Kidney tubule cell (primary cell): ENCODE measurements at regions not wholly inside any gene's neighbourhood (a gene's known extent, or its start where the extent isn't known, plus 50 kb on each side); places are given as distances from the start of the nearest gene placed in this dataset.
A peak's percentile ranks its signal among the peaks of the same experiment; 100 is the strongest.

ENCODE experiments used
- DNase-seq: peaks from one replicate; pipeline ENCODE4 v3.0.0-alpha.2; 2018; ENCODE audit warnings: low spot score

GRCh38 chr2:241942416-241943208 lies 73.1 kb downstream of the RTP5 start:
- no peak for DNase-seq

DNA sequence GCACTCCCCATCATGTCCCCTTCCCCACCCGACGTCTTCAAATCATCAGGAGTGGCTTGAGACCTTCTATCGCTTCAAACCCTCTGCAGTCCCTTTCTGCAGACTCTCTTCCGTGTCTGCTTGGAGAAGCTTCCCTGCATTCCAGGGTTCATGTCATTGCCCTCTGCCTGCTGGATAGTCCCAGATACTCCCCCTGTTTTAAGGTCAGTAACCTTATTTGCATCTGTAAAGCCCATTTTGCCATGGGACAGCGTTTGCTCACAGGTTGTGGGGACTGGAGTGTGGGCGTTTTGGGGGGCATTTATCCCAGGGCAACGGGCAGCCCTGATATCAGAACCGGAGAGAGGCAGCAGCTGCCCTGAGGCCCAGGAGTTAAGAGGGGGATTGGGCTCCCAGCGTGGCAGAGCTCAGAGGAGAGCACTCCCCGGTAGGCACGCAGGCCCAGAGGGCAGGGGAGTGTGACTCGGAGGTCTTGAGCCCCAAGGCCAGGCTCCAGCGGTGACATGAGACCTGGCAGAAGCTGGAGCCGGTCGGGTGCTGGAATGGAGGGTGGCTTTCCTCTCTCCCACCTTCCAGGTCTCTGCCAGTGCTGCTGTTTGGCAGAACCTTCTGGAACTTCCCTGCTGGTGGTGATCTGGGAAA lies 73.8 kb downstream of the RTP5 start:
- no peak for DNase-seq

GRCh38 chr2:241943961-241944575 lies 74.5 kb downstream of the RTP5 start:
- DNase-seq = no peak

GRCh38 chr2:241944821-241945220 lies 75.3 kb downstream of the RTP5 start:
- DNase-seq = no peak

GRCh38 chr2:241945311-241945710 lies 75.8 kb downstream of the RTP5 start:
- DNase-seq = no peak

GRCh38 chr2:241945803-241946202 lies 76.3 kb downstream of the RTP5 start:
- DNase-seq = no peak

- DNase-seq = no peak
These were observed 76.9 kb downstream of the RTP5 start for GRCh38 chr2:241946306-241947003.

GRCh38 chr2:241947004-241947350 lies 77.4 kb downstream of the RTP5 start:
- no peak for DNase-seq

GRCh38 chr2:241947401-241947800 lies 77.9 kb downstream of the RTP5 start:
- no peak for DNase-seq

DNA sequence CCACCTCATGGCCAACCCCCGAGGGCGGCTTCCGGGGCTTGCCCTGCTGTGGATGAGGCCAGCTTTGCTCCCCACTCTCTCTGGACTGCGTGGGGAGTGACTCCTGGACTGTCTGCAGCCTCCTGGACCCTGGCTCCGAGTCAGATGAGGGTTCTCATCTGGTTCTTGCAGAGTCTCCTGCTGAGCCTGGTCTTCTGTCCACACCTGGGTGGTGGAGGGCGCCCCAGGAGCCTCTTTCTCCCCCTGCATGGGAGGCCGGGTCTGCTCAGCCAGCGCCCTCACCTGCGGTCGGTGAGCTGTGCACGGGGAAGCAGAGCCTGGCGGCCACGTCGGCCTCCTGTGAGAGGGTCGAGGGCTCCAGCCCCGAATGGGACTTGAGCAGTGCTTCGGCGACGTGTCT lies 78.3 kb downstream of the RTP5 start:
- DNase-seq = no peak

DNA sequence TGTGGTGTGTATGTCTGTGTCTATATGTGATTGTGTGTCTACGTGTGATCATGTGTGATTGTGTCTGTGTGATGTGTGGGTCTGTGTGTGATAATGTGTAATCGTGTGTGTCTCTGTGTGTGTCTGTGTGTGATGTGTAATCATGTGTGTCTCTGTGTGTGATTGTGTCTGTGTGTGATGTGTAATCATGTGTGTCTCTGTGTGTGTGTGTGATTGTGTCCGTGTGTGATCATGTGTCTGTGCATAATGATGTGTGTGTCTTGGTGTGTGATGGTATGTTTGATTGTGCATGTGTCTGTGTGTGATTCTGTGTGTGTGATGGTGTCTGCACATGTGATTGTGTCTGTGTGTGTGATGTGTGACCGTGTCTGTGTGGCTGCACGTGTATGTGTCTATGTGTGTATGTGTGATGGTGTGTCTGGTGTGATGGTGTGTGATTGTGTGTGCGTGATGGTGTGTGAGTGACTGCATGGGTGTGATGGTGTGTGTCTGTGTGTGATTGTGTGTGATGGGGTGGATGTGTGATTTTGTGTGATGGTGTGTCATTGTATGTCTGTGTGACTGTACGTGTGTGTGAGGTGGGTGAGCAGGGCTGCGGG lies 78.9 kb downstream of the RTP5 start:
- no peak for DNase-seq

DNA sequence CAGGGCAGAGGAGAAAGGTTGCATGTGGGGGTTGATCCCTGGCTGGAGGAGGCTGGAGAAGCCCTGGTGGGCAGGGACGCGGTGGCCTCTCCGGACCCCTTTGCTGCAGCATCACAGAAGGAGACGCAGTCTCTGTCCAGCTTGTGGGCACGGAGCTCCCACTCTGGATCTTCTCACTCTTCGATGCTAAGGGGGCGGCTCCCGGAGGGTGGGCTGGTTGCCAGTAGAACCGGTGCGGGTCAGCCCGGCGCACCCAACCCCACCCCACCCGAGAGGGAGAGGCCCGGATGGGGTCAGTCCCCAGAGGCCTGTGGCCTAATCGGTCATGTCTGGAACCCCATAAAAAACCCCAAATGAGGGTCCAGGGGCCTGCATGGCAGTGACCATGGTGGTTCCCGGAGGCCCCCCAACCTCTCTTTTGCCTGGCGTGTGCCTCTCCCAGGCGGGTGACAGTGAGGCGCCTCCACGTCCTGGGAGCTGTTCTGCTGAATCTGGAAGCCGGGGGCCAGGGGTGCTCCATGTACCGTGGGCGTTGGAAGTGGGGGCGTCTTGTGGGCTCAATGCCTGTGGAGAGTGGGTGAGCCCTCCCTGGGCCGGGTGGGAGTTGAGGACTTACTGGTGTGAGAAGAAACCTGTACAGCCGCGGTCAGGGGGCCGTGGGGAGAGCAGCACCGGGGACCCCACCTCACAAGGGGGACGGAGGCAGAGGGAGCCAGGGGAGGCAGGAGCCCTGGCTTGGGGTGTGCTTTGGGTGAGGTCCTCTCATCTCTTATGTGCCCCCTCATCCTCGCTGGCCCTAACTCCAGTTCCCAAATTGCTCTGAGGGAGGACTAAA lies 79.6 kb downstream of the RTP5 start:
- DNase-seq = no peak

GRCh38 chr2:241949736-241950412 lies 80.3 kb downstream of the RTP5 start:
- no peak for DNase-seq

DNA sequence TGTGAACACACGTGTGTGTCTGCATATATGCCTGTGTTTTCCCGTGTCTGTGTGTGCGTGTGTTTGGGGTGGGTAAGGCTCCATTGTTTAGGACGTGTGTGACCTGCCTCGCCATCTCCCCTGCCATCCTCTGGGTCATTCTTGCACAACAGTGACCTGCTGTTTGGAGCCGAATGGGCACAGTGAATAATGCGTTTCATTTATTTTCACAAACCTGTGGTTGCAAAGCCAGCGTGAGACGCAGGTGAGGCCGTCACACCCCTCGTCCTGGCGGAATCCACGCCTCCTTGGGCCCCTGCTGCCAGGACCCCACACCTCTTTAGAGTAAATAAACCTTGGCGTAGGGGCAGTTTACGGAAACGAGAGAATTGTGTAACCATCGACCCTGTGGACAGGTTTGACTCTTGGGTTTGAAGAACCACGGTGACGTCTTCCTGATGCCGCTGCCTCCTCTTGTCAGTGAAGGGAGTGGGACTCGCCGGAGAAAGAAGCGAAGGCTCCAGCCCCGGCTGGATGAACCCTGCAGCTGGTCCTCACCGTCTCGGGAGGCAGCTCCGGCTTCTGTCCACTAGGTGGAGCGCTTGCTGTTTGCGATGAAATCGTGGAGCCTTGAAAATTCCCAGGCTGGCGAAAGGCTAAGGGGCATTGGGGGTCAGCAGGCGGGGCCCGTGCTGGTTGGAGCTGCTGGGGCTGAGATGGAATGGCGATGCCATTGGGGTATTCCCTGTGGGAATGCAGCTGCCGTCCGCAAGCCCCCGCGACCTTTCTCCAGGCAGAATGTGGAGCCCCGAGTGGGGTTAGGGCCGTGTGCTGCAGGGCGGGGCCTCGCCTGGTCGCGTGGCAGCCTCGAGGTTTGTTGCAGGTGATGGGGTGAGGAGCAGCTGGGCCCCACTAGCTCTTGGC lies 81.1 kb downstream of the RTP5 start:
- peak; percentile 60 for DNase-seq

DNA sequence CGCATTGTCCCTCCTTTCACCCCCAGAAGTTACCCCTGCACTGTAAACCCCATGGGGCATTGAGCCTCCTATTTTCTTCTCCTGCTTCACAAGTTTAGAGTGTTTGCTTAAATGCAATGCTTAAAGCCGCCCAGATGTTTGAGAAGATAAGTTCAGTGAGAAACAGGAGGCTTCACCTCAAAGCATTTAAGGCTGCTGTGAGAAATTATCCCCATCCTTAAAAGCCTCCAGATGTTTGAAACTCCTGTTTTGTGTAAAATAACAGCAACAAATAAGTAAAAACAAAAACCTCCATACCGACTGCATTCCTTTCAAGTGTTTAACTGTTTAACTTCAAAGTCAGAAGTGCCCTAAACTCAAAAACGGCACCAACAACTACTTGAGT lies 81.8 kb downstream of the RTP5 start:
- DNase-seq = no peak

- no peak for DNase-seq
These were observed 82.4 kb downstream of the RTP5 start for GRCh38 chr2:241951920-241952319.

GRCh38 chr2:241952816-241953215 lies 83.3 kb downstream of the RTP5 start:
- no peak for DNase-seq

DNA sequence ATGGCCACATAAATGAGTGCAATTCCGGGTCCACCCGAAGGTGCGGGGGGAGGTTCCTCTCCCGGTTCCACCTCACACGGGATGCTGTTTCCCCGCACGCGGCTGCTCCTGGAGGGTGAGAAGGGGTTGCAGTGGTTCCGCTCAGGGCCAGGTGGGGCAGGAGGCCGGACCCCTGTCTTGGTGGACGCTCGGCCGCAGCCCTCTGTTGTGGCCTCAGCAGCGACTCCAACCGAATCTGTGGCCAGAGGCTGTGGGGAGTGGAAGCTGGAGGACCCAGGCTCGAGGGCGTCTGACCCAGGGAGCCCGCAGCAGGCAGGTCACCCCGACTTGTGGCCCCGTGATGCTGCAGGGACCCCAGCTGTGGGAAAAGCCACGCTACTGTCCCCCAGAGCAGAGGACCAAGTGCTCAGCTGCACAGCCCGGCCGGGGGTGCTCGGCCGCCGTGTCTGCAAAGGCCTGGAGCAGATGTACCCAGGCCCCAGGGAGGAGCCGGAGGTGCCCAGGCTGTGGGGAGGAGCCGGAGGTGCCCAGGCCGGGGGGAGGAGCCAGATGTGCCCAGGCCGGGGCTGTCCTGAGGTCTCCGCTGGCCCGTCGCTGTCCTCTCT lies 83.9 kb downstream of the RTP5 start:
- DNase-seq = no peak

DNA sequence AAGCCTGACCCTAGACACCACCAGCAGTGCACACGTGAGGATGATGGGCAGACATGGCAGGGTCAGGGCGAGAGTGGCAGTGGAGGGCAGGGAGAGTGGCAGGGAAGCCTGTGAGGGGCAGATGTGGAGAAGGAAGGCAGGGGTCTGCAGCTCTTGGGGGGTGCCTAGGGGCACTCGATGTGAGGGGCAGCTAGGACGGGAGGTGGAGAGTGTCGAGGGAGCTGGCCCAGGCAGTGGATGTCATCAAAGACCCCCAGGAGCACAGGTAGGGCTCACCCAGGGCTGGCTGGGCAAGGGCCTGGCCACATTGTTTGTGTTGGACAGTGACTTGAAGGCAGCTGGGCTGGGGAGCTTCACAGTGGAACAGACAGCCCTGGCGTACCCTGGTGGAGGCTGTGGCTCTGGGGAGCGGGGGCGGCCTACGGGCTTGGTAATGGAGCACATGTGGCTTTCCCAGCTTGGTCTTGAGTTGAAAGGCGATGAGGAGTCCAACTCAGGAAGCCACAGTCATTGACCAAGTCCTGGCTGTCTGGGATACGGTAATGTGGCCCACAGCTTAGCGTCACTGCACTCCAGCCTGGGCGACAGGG lies 87.1 kb downstream of the RTP5 start:
- DNase-seq = no peak
